Ovary (tissue), 3 donors: ENCODE measurements at regions not wholly inside any gene's neighbourhood (a gene's known extent, or its start where the extent isn't known, plus 50 kb on each side); places are given as distances from the start of the nearest gene placed in this dataset.

ENCODE experiments used
- CTCF ChIP-seq, 3 donors: fragments of 450-650 bp in 2 of 3; fragments of 200-600 bp in 1 of 3; IDR thresholded peaks; one replicate each; pipeline versions ENCODE4 v1.5.1 to v1.8.0; 2016 to 2022; ENCODE audit warnings: antibody characterized with exemption in 3 of 3, mild to moderate bottlenecking in 1 of 3
- EP300 ChIP-seq: sonication (generic); formaldehyde crosslinking; IDR thresholded peaks from one replicate; pipeline ENCODE4 v1.6.1; 2017; ENCODE audit warnings: antibody characterized with exemption
- POLR2A ChIP-seq: fragments of 450-650 bp; IDR thresholded peaks from one replicate; pipeline ENCODE4 v1.6.1; 2017; ENCODE audit warnings: antibody characterized with exemption, mild to moderate bottlenecking, moderate library complexity
- donor health status: DM: no; HTN: no; CAD: no.

- no peak for TF ChIP-seq EP300
- no peak for TF ChIP-seq POLR2A
- TF ChIP-seq CTCF (IDR thresholded peaks at IDR 0.05), result no peak
These were observed 728.9 kb upstream of the ZP4 start for GRCh38 chr1:238619652-238620051.
